Thyroid gland (tissue), 4 donors: ENCODE measurements at regions not wholly inside any gene's neighbourhood (a gene's known extent, or its start where the extent isn't known, plus 50 kb on each side); places are given as distances from the start of the nearest gene placed in this dataset.

Experiments
- POLR2A ChIP-seq, 2 donors: fragments of 450-650 bp; IDR thresholded peaks; one replicate each; pipeline ENCODE4 v1.6.1; 2017; ENCODE audit warnings: antibody characterized with exemption in 2 of 2, mild to moderate bottlenecking in 2 of 2, moderate library complexity in 1 of 2
- TF ChIP-seq, protein P1 (sequence below), 6 experiments: fragments of 200-600 bp in 3 of 6; fragments of 450-650 bp in 3 of 6; sonication (generic) in 3 of 6; IDR thresholded peaks; one replicate each; pipeline ENCODE4 v1.5.1; 2016 to 2019; ENCODE audit warnings: antibody characterized with exemption in 6 of 6, mild to moderate bottlenecking in 2 of 6, inconsistent platforms in 1 of 6, moderate library complexity in 1 of 6

DNA sequence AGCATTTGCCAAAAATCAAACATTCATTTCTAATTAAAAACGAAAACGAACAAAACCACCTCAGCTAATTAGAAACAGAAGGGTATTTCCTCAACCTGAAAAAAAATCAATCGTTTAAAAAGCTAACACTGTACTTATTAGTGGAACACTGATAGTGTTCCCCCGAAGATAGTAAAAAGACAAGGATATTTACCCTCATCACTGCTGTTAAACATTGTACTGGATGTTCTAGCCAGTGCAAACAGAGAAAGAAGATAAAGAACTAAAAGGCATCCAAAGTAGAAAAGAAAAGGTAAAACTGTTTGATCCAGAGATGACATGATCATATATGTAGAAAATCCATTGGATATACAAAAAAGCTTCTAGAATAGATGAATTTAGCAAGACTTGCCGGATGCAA is 508.3 kb downstream of the DMRTA1 start:
- TF ChIP-seq, protein P1, sequence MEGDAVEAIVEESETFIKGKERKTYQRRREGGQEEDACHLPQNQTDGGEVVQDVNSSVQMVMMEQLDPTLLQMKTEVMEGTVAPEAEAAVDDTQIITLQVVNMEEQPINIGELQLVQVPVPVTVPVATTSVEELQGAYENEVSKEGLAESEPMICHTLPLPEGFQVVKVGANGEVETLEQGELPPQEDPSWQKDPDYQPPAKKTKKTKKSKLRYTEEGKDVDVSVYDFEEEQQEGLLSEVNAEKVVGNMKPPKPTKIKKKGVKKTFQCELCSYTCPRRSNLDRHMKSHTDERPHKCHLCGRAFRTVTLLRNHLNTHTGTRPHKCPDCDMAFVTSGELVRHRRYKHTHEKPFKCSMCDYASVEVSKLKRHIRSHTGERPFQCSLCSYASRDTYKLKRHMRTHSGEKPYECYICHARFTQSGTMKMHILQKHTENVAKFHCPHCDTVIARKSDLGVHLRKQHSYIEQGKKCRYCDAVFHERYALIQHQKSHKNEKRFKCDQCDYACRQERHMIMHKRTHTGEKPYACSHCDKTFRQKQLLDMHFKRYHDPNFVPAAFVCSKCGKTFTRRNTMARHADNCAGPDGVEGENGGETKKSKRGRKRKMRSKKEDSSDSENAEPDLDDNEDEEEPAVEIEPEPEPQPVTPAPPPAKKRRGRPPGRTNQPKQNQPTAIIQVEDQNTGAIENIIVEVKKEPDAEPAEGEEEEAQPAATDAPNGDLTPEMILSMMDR (IDR thresholded peaks at IDR 0.05): no peak
- no peak for TF ChIP-seq POLR2A (IDR thresholded peaks at IDR 0.05)
